NT2/D1 (cell line): ENCODE measurements at regions not wholly inside any gene's neighbourhood (a gene's known extent, or its start where the extent isn't known, plus 50 kb on each side); places are given as distances from the start of the nearest gene placed in this dataset.

Source experiments
- SUZ12 ChIP-seq: IDR thresholded peaks from 2 replicates; pipeline ENCODE4 v1.6.1; 2011; ENCODE audit not compliant: insufficient read length, insufficient read depth; ENCODE audit errors: extremely low read depth
- YY1 ChIP-seq: IDR thresholded peaks from 2 replicates; pipeline ENCODE4 v1.6.1; 2011; ENCODE audit not compliant: insufficient read length, insufficient read depth
- ZNF274 ChIP-seq: IDR thresholded peaks from 2 replicates; pipeline ENCODE4 v1.6.1; 2011; ENCODE audit warnings: mild to moderate bottlenecking, low read depth, low read length

DNA sequence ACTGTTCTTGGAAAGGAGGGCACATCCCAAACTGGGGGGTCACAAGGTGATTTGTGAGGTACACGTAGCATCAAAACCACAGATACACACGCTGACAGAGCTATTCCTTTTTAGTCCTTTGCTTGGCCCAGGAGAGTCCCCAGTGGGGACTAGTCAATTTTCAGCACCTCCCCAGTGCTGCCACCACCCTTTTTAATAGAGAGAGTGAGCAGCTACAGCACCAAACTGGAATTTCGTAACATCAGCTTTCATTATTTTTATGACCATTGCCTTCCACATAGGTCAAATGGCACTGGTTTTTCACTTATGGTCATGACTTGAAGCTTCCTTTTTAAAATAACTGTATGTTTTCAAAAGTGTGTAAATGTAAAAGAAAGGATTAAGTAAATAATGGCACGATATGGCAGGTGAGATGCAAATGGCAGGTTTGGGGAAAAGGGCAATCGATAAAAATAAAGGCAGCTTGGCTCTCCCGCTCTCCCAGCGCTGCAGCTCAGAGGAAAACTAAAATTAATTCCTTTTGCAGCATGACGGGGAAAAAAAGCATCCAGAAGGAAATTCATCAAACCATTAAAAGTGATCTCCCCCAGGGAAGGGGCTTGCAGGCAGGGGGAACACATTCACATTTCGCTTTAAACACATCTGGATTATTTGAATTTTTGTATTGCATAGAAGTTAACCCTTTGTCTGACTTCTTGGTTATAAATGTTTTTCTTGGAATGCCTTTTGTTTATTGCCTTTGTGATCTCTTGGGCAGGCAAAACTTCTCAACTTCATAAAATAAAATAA, 95.2 kb downstream of the ANKRD60 start:
- TF ChIP-seq ZNF274 (no peak), YY1 (no peak), SUZ12 (no peak)
